SIG-M5 treated with dmso at 0.1 percent for 504 hours (cell line): ENCODE measurements at regions not wholly inside any gene's neighbourhood (a gene's known extent, or its start where the extent isn't known, plus 50 kb on each side); places are given as distances from the start of the nearest gene placed in this dataset.

ENCODE experiments used
- DNase-seq: peaks from one replicate; lab custom pipeline; 2025; ENCODE audit not compliant: unreplicated experiment; lab: John Stamatoyannopoulos, UW

DNA sequence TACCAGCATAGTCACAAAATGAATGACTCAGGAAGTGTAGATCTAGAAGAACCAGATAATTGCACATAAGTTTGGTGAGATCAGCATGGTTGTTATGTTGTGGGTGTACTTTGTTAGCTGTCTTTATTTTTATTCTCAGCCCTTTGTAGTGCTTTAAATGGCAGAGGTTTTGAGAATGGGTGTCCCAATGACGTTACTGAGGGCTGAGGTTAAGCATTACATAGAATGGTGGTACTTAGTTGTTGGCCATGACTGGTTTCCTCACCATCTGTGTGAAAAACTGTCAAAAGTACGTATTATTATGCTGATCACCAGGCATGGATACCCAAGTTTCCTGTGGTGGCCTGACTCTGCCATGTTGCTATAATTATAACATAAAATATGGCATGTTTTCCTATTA is 165.8 kb downstream of the UBE2E3 start:
- DNase-seq: no peak

DNA sequence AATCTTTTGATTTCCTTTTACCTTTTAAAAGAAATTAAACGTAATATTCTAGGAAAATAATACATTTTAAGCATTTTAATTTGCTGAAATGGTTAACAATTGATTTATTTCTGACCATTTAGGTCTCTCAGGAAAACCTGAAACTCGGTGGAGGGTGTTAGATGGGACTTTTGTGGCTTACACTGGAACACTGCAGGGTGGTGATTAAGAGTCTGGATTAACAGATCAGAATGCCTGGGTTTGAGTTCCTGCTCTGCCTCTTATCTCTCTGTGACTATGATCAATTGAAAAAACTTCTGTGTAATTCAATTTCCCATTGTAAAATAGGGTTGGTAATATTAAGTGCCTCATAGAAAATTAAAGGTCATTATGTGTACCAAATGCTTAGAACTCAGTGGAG is 168.7 kb downstream of the UBE2E3 start:
- no peak for DNase-seq

DNA sequence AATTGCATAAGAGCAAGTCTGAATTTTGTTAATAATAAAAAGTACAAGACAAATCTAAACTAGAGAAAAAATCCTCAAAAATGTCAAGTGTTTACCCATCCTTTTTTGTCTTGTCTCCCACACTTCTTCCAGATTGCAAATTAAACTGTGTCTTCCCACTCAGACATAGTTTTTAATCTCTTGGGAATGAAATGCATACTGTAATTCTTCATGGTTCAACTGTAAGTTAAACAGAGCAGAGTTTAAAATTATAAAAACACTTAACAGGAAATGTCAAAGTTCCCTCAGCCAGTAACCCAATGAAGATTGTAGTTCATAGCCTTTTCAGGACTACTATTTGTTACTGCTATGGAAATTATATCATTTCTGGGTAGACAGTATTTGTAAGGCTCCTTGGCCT is 171.8 kb downstream of the UBE2E3 start:
- no peak for DNase-seq

DNA sequence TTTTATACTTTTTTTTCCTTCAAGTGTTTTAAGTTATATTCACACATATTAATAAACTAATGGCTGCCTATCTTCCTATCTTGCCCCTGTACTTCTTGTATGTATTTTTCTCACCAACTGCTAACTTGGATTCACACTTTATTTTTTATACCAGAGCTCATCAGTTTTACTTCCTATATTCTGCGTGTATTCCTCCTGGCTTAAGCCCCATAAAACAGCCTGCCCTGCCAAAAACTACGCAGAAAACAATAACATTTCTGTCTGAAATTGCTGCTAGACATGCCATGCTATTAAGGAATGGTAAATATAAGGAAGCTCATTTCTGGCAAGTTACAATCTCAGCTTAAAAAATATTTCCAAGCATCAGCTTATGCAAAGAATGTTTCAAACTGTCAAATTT is 172.3 kb downstream of the UBE2E3 start:
- DNase-seq: no peak

DNA sequence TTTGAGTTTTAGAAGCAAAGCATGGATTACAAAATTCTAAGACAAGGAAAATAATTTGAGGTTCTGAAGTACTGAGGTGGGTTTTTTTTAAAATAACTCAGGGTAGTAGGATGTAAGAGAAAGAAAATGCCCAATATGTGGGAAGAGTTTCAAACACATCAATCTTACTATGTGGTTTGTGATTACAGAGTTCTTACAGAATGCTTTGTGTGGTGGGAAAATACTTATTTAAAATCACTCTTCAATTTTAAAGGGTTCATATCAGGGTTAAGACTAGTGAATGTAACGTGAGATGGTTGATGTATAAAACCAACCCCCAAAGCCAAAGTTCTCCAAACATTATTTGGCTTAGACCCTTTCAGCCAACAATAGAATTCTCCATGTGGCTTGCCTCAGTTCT is 173.5 kb downstream of the UBE2E3 start:
- DNase-seq: no peak

DNA sequence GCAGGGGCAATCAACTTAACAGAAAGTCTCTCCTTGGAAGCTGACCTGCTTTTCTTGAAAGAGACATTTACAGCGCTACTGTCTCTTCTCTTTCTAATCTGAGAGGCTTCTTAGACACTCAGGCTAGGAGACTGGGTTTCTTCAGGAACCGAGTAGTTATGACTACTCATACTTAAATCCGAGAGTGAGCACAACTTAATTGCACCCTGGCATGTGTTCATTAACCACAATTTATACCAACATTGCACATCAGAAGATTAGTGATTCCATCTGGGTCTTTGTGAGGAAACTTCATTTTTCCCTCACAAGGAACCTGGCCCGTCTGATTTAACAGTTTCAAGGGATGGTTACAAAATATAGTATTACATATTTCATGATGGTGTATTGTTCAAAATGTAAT is 176.9 kb downstream of the UBE2E3 start:
- DNase-seq: no peak

DNA sequence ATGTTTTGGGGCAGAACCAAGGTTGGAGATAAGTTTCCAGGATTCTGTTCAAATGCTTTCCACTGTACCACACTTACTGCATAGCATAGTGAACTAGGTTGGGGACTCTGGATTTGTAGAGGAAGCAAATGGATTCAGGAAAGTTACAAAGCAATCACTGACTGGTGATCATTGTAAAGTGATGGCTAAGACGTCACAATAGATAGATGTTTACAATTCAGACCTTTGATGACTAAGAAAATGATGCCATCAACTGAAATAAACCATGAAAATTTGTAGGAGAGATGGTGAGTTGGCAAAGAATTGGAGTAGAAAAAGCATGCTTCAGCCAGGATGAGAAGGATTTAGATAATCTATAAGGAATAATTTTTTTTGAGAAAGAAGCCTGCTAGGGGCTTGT is 178.0 kb downstream of the UBE2E3 start:
- no peak for DNase-seq

DNA sequence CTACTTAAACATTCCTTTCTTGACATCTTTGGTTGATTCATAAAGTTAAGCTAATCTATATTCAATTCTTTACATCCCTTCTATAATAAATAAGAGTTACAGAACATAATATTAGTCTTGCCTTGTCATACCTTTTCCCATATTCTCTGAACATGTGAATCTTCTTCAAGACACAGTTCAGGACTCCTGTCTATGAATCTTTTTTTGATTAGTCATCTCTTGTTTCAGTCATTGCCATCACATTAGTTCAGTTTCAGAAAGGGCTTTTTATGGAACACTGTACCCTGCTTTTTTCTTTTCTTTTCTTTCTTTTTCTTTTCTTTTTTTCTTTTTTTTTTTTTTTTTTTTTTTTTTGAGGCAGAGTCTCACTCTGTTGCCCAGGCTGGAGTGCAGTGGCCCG is 181.2 kb downstream of the UBE2E3 start:
- no peak for DNase-seq

DNA sequence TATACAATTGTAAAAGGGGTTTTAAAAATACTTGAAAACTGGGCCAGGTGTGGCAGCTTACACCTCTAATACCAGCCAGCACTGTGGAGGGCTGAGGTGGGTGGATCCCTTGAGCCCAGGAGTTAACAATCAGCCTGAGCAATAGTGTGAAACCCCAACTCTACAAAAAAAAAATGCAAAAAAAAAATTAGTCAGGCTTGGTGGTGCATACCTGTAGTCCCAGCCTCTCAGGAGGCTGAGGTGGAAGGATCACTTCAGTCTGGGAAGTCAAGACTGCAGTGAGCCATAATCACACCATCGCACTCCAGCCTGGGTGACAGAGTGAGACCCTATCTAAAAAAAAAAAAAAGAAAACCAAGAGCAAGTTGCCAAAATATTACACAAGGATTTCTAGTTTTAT is 182.7 kb downstream of the UBE2E3 start:
- DNase-seq: no peak

DNA sequence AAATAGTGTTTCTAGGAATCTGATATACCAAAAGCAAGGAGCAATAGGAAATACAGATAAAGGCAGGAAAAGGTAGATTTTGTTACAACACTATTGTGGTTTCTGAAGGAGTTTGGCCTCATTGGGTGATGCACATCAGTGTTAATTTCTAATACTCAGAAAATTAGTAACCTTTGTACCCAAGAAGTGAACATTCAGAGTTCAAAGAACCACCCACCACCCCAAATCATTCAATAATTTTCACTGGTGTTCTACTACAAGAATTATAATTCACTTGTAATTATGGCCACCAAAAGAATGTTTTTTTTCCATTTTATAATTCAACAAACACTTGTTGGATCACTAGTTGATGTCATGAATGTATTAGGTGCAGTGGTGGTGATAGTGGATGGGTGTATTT is 183.3 kb downstream of the UBE2E3 start:
- no peak for DNase-seq

DNA sequence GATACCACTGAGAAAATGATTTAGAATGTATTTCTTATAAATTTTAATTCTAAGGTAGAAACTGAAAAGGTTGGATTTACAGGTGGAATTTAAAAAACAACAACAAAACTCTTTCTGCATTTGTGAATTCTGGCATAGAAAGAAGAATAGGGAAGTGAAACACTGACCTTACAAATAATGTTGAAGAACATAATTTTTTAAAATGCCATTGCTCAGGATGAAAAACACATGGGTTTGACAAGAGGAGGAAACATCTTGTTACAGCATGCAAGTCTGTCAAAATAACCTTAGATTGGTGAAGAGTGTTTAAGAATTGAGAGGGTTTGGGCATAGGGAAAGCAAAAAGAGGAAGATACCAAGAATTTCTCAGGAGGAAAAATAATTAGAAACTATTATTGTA is 184.3 kb downstream of the UBE2E3 start:
- peak; percentile 52 for DNase-seq

DNA sequence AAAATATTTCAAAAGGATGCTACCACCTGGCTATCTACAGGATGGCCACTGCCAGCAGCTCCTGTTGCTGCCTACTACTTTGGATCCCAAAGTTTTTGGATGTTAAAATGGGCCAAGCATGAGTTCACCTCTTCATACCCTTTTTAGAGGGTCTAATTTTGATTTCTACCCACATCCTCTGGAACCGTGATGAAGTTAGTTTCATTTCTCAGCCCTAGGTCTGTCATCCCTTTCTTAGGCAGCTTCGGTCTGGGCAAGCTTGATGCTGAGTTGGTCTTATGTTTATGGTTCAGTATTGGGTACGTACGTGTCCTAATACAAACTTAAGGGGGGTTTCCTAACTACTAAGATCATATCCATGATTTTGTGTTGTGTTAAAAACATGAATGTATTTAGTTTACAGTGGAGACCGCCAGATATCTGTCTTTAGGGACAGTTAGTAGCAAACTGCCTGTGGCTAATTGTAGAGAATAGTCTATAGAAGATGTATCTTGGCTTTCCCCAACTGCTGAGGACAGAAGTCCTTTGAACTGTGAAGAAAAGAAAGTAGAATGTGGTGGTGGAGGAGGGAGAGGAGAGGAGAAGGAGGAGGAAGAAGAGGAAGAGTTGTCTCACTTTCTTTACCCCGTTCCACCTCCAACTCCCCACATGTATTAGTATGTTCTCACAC is 184.9 kb downstream of the UBE2E3 start:
- no peak for DNase-seq

DNA sequence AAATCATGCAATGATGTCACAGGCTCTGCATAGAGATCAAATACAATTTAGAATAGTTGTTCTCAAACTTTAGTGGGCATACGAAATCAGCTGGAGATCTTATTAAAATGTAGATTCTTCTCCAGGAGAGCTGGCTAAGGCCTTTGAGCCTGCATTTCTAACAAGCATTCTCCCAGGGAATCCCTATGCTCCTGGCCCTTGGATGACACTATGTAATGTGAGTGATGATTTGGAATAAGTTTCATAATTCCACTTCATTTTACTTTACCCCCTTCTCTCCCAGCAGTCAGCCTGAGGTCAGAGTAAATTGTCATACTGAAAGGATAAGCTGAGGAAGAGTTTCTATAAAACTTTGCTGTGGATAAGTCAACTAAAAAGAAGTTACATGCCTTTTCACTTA is 189.1 kb downstream of the UBE2E3 start:
- no peak for DNase-seq

DNA sequence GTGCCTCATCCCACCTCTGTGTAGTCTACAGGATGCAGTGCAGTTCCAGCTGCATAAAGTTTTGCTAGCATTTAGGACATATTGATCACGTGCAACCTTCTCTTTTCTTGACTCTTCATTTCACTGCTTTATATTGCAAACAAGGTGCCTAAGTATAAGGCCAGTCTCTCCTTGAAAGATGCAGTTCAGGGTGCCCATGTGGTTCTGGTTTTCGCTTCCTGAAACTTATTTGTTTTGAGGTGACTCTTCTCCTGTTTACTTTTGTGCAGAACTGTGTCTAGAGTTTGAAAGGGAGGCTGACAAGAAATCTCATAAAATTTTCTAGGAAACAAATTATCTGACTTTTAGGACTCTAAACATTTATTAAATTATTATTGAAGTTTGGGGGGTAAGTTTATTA is 189.9 kb downstream of the UBE2E3 start:
- no peak for DNase-seq

DNA sequence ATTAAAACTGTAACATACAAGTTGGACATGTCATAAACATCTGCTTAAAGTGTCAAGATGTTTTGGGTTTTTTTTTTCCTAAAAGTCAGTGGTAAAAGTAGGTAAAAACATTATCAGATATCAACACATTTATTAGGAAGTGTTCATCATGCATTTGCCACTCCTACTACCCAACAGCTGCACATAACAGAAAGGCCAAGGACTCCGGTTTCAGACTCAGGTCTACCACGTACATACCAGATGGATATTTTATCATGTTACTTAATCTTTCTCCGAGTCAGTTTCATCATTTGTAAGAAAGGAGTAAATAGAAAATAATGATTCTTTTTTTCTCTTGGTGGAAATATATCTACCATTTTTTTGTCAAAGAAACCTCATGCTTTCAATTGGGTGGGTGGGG is 192.3 kb downstream of the UBE2E3 start:
- DNase-seq: no peak

DNA sequence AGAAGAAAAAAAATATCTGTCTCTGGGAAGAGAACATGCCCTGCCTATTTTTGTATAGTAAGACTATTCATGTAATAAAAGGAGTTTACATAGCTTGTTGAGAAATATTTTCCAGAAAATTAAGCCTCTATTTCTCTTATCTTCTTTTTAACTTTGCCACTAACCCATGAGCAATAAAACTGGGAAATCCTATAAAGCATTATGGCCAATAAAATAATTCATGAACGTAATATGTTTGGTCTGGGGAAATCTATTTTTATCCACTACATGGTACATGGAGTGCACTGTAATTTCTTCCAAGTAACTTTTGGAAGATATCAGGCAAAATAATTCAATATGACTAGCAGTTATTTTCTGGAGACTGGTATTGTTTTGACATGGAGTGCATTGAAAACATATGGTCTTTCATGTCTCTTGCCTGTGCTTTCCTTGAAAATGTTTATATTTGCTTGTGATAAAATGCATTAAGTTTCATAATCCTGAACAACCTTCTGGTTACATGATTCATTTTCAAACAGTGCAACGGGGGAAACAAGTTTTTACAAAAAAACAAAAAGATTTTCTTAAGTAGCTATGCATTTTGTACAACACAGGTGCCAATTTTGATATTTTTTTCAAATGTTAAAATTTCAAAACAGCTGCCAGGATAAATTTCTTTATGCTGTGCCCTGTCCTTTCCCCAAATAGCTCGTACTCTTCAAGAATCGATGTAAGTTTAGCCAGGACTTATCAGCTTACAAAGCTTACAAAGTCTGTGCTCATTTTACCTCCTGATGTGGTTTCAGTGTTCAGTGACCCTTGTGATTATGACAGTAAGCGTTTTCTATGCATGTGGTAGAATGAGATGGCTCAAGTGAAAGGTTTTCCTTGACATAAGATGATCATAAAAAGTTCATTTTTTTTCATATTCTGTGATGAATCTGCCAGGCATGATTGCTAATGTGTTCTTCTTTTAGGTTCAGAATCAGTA is 194.5 kb downstream of the UBE2E3 start:
- DNase-seq: no peak

DNA sequence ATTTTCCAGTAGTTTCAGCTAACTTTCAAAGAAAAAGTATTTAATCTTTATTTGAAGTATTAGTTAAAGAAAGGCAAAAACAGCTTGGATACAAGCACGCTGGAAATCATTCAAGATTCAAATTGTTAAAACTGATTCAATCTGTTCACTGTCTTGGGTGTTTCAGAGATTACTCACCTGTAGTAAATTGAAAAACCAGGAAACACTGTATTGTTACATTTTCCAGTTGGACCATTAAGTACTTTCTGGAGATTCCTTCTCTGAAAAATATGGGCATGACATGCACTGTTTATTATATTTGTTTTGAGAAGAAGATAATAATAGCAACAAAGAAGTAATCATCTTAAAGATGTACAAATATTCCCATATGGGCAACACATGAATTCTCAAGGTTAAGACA is 196.1 kb downstream of the UBE2E3 start:
- DNase-seq: no peak

DNA sequence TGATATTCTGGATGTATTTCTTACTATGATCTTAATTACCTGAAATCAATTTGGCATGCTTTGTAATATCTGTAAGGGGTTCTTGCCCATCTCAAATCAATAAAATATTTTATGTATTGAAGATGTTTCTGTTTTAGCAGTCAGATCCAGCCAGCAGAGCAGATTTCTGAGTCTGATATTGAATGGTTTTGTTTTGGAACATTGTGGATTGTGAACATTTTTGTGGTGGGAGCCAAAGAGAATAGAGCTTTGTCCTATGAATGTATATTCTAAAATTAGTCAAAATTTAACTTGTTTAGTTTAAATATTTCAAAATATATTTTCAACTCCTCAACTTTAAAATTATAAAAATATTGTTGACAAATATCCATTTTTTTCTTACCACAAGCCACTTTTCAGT is 197.0 kb downstream of the UBE2E3 start:
- DNase-seq: no peak

DNA sequence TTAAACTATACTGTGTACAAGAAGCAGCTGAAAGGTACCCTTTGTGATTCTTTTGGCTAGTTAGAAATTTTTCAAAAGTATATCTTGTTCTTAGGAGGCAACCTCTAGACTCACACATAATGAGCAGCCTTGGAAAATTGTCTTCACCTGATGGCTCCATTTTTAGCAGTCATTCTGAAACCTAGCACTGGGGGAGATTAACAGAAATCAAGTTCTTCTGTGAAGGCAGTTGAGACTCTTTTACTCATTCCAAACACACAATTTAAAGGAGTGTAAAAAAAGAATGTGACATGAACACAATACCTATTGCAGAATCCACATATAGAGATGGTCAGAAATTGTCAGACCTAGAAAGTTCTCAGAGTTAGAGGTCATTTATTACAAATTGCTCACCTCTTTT is 197.7 kb downstream of the UBE2E3 start:
- no peak for DNase-seq

DNA sequence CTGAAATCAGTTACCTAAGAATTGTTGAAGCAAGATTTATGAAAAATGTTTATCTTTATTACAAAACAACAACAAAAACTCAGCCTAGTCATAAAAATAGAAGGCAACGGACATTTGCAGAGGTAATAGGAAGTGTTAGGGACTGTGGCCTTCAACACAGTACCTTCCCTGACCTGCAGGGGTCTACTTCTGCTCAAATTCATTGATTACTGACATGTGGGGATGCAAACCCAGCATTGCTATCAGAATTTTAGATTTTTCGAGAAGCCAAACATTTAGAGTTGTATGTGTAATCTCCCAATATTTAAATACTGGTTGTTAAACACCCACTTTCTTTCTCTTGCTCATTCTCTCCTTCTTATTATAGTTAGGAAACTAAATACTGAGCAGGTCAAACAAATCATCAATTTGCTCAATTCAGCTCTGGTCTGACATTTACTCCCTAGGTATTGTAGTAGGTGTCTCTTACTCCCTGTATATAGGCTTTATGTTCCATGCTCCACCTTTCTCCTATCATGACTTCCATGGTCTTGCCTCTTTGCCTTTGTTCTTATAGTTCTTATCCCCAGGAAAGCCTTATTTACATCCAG is 198.5 kb downstream of the UBE2E3 start:
- no peak for DNase-seq

DNA sequence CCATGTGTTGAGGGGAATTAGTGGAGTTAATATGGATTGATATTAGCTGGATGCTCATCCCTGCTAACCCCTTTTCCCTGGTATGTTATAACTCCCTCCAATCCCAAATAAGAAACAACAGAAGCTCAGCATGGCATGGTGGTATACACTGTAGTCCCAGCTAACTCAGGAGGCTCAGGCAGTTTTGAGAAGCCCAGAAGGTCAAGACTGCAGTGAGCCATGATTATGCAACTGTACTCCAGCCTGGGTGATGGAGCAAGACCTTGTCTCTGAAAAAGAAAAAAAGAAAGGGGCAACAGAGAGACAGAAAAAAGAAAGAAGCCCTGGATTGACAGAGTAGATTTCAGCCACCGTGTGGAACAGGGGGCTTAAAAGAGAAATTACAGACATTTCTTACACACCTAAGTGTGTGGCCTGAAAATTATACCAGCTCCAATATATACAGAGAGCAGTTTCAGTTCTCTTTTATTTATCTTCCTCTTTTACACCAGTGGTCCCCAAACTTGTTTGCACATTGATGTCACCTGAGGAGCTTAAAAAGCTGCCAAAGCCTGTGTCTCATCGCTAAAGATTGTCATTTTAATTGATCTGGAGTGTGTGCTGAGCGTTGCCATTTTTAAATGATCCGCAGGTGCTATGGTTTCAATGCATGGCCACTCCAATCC is 203.6 kb downstream of the UBE2E3 start:
- peak; percentile 74 for DNase-seq

DNA sequence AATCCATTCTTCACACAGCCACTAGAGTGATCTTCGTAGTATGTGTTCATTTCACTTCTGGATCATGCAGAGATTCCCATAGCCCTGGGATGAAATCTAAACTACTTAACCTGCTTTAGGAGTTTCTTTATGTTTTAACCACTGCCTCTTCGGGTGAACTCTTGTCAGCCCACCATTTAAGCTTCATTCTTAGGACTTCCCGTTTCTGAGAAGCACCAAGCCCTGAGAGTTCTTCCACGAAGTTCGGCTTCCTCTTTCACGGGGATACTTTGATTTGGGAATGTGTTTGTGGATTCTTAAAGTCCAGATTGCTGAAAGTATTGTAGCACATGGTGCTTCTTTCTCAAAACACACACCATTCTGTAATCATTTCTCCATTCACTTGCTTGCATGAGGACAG is 205.0 kb downstream of the UBE2E3 start:
- DNase-seq: peak; percentile 42
